HepG2 (cell line): ENCODE measurements at regions not wholly inside any gene's neighbourhood (a gene's known extent, or its start where the extent isn't known, plus 50 kb on each side); places are given as distances from the start of the nearest gene placed in this dataset.

Source experiments
- ATAC-seq: fragments of 200-7000 bp; cut with Tn5 transposase; 3 replicates; pipeline ENCODE4 v1.9.1; 2020; ENCODE audit warnings: mild to moderate bottlenecking, moderate library complexity
- BruUV-seq: library from RNA; stranded (reverse); fragments of 400-500 nt; replicated peaks from 2 replicates; lab custom pipeline; 2021; lab: Mats Ljungman, UMichigan
- CTCF ChIA-PET: fragments of 300-600 bp; formaldehyde crosslinking; extraction: SDS; loops from one replicate; lab custom pipeline; 2021; ENCODE audit warnings: low total read pairs, inconsistent platforms, low intra/inter-chr PET ratio; lab: Yijun Ruan, JAX
- POLR2A ChIA-PET: fragments of 350-600 bp; sonication (Branson Sonifier 250); formaldehyde crosslinking; loops from one replicate; lab custom pipeline; 2020; ENCODE audit warnings: antibody characterized with exemption, inconsistent platforms; lab: Yijun Ruan, JAX
- DNase-seq: peaks from one replicate; pipeline ENCODE4 v3.0.0-alpha.2; 2015; ENCODE audit warnings: low spot score
- FAIRE-seq: peaks from 3 replicates; lab custom pipeline; 2011; peaks lifted over from hg19 to GRCh38; lab: Jason Lieb, UNC
- H2AFZ ChIP-seq: one replicate; pipeline ENCODE4 v1.6.1; 2011; ENCODE audit warnings: low read length, inconsistent platforms
- H3K27ac ChIP-seq: fragments of 300-600 bp; 3 replicates; pipeline ENCODE4 v1.8.0; 2011; ENCODE audit warnings: mixed run types, mild to moderate bottlenecking, mixed read lengths, low read length, inconsistent platforms; ENCODE audit not compliant: insufficient read depth; ENCODE audit errors: extremely low read length
- H3K27me3 ChIP-seq, 2 experiments: fragments of 200-600 bp in 1 of 2; 2 replicates in 1 of 2; 3 replicates in 1 of 2; pipeline versions ENCODE4 v1.6.0 to v1.8.0; 2011; ENCODE audit warnings: low read length in 2 of 2, mild to moderate bottlenecking in 2 of 2, moderate library complexity in 2 of 2, inconsistent platforms in 1 of 2; ENCODE audit not compliant: insufficient read depth in 2 of 2, control insufficient read depth in 1 of 2
- H3K36me3 ChIP-seq, 2 experiments: fragments of 200-600 bp in 1 of 2; replicated peaks in 1 of 2; 2 replicates in 1 of 2; 3 replicates in 1 of 2; pipeline versions ENCODE4 v1.5.1 to v1.8.0; 2011; ENCODE audit warnings: low read length in 2 of 2, inconsistent platforms in 1 of 2; ENCODE audit not compliant: insufficient read depth in 2 of 2, control insufficient read depth in 1 of 2
- H3K4me1 ChIP-seq: 2 replicates; pipeline ENCODE4 v1.5.1; 2012; ENCODE audit warnings: low read length, inconsistent platforms; ENCODE audit not compliant: insufficient read depth
- H3K4me2 ChIP-seq: 2 replicates; pipeline ENCODE4 v1.6.0; 2011; ENCODE audit warnings: low read depth, low read length, inconsistent platforms
- H3K4me3 ChIP-seq, 3 experiments: fragments of 200-600 bp in 1 of 3; sonication (generic), shearing (Covaris generic) in 1 of 3; replicated peaks in 1 of 3; 2 replicates each; pipeline ENCODE4 v1.5.1; 2011 to 2016; ENCODE audit warnings: low read length in 3 of 3, inconsistent platforms in 2 of 3, low read depth in 2 of 3, mild to moderate bottlenecking in 2 of 3, control low read depth in 1 of 3, mixed read lengths in 1 of 3; ENCODE audit not compliant: insufficient read depth in 1 of 3
- H3K79me2 ChIP-seq: one replicate; pipeline ENCODE4 v1.6.1; 2011; ENCODE audit warnings: low read length, inconsistent platforms; ENCODE audit not compliant: insufficient read depth
- H3K9ac ChIP-seq: 2 replicates; pipeline ENCODE4 v1.6.0; 2011; ENCODE audit warnings: mild to moderate bottlenecking, low read depth, low read length, inconsistent platforms; ENCODE audit not compliant: insufficient read depth
- H3K9me3 ChIP-seq: 2 replicates; pipeline ENCODE4 v1.5.1; 2012; ENCODE audit warnings: mild to moderate bottlenecking, low read length
- H4K20me1 ChIP-seq: 2 replicates; pipeline ENCODE4 v1.6.0; 2011; ENCODE audit warnings: inconsistent platforms, mild to moderate bottlenecking, low read length, moderate library complexity; ENCODE audit not compliant: insufficient read depth
- CCAR2 ChIP-seq: fragments of 200-400 bp; formaldehyde crosslinking; optimal IDR thresholded peaks from 2 replicates; pipeline ENCODE3; 2018; ENCODE audit warnings: low read depth, mild to moderate bottlenecking, low read length, moderate library complexity
- MAF1 ChIP-seq: sonication (generic); formaldehyde crosslinking; IDR thresholded peaks from 2 replicates; pipeline ENCODE4 v1.5.0; 2020; ENCODE audit warnings: missing genetic modification reagents, borderline replicate concordance
- MTF1 ChIP-seq: sonication (generic); formaldehyde crosslinking; IDR thresholded peaks from 2 replicates; pipeline ENCODE4 v1.5.0; 2020; ENCODE audit warnings: missing genetic modification reagents
- NR2F1 ChIP-seq, 2 experiments: fragments of 450-650 bp in 1 of 2; formaldehyde crosslinking in 1 of 2; IDR thresholded peaks; 2 replicates each; pipeline versions ENCODE4 v1.5.0 to v1.6.1; 2016 to 2020; ENCODE audit warnings: mild to moderate bottlenecking in 1 of 2, missing compliant biosample characterization in 1 of 2, missing genetic modification reagents in 1 of 2, moderate library complexity in 1 of 2
- SETDB1 ChIP-seq: sonication (generic); formaldehyde crosslinking; IDR thresholded peaks from 2 replicates; pipeline ENCODE4 v1.5.1; 2020; ENCODE audit warnings: missing genetic modification reagents, mild to moderate bottlenecking, borderline replicate concordance
- TCF7 ChIP-seq: sonication (generic); IDR thresholded peaks from 2 replicates; pipeline ENCODE4 v1.6.1; 2016; ENCODE audit warnings: antibody characterized with exemption, low read depth
- TOPORS ChIP-seq: sonication (generic); formaldehyde crosslinking; IDR thresholded peaks from 2 replicates; pipeline ENCODE4 v1.8.0; 2023; ENCODE audit warnings: mild to moderate bottlenecking, missing genetic modification reagents
- TSC22D2 ChIP-seq: sonication (generic); formaldehyde crosslinking; IDR thresholded peaks from 2 replicates; pipeline ENCODE4 v1.5.1; 2020; ENCODE audit warnings: missing genetic modification reagents, mild to moderate bottlenecking, borderline replicate concordance
- ZNF205 ChIP-seq: IDR thresholded peaks from 2 replicates; pipeline ENCODE4 v1.6.1; 2018; ENCODE audit warnings: missing biosample characterization, missing genetic modification reagents
- ZNF24 ChIP-seq: fragments of 450-650 bp; IDR thresholded peaks from 2 replicates; pipeline ENCODE4 v1.6.1; 2017; ENCODE audit warnings: antibody characterized with exemption, mild to moderate bottlenecking
- ZNF274 ChIP-seq: sonication (generic); formaldehyde crosslinking; IDR thresholded peaks from 2 replicates; pipeline ENCODE4 v1.5.1; 2020; ENCODE audit warnings: mild to moderate bottlenecking, missing genetic modification reagents
- ZNF598 ChIP-seq: sonication (generic); formaldehyde crosslinking; IDR thresholded peaks from 2 replicates; pipeline ENCODE4 v1.5.1; 2020; ENCODE audit warnings: mild to moderate bottlenecking, missing genetic modification reagents, borderline replicate concordance
- ZNF670 ChIP-seq: sonication (generic); formaldehyde crosslinking; IDR thresholded peaks from 2 replicates; pipeline ENCODE4 v1.8.0; 2022; ENCODE audit warnings: mild to moderate bottlenecking, missing genetic modification reagents, borderline replicate concordance
- ZNF749 ChIP-seq: sonication (generic); formaldehyde crosslinking; IDR thresholded peaks from 2 replicates; pipeline ENCODE4 v1.8.0; 2022; ENCODE audit warnings: mild to moderate bottlenecking, missing genetic modification reagents, moderate library complexity, borderline replicate concordance
- ZNF780A ChIP-seq: sonication (generic); formaldehyde crosslinking; IDR thresholded peaks from 2 replicates; pipeline ENCODE4 v1.8.0; 2022; ENCODE audit warnings: mild to moderate bottlenecking, missing genetic modification reagents, moderate library complexity
- WGBS: methylation state at CpG from one replicate; pipeline ENCODE4 v1.1.6; 2017; ENCODE audit warnings: low lambda C conversion rate; 5-methylcytosine and 5-hydroxymethylcytosine counted together
- in situ Hi-C: cut with HindIII; loops from 2 replicates; pipeline ENCODE4 v1.10.0; 2017; ENCODE audit warnings: low pct_unique_long_range_greater_than_20kb; ENCODE audit not compliant: extremely low pct_ligation_motif_present
- intact Hi-C: fragments of 100-400 bp; cut with micrococcal nuclease; formaldehyde crosslinking; loops from one replicate; pipeline ENCODE4 v1.10.0; 2022; ENCODE audit not compliant: unreplicated experiment
- TF ChIP-seq, protein P1 (sequence below): IDR thresholded peaks from 2 replicates; pipeline ENCODE4 v1.6.1; 2016; ENCODE audit warnings: control low read depth
- TF ChIP-seq, protein P2 (sequence below): IDR thresholded peaks from 2 replicates; pipeline ENCODE4 v1.6.1; 2016; ENCODE audit warnings: missing biosample characterization, missing genetic modification reagents, low read depth
- TF ChIP-seq, protein P3 (sequence below): conservative IDR thresholded peaks from 2 replicates; pipeline ENCODE4 v1.6.1; 2018; ENCODE audit warnings: missing genetic modification reagents
- TF ChIP-seq, protein P4 (sequence below): IDR thresholded peaks from 2 replicates; pipeline ENCODE4 v1.6.1; 2016; ENCODE audit warnings: missing compliant biosample characterization, missing genetic modification reagents, borderline replicate concordance
- TF ChIP-seq, protein P5 (sequence below): sonication (generic); formaldehyde crosslinking; IDR thresholded peaks from 2 replicates; pipeline ENCODE4 v1.4.0; 2020; ENCODE audit warnings: mild to moderate bottlenecking, missing genetic modification reagents

DNA sequence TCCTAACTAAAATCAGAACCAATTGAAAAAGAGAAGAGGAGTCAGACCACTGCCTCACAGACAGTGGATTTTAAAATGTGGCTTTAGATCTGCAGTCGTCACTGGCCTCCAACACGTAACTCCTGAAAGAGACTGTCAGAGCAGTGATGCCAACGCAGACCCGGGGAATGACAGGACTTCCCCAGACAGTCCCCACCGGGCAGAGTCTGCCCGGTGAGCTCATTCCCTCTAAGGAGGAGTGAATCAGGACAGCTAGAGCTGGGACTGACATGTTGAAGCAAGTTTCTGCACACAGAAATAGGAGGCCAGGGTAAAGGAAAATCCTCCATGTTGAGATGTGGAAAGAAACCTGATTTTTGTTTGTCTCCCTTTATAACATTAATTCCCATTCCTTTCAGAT is 105.0 kb downstream of the TES start (continued):
- no peak for TF ChIP-seq NR2F1 (CRISPR knock-in tag; IDR thresholded peaks at IDR 0.05)
- no peak for TF ChIP-seq TSC22D2
- TF ChIP-seq ZNF749 (CRISPR knock-in tag): no peak
- no peak for TF ChIP-seq MTF1 (CRISPR knock-in tag)
- TF ChIP-seq, protein P1, sequence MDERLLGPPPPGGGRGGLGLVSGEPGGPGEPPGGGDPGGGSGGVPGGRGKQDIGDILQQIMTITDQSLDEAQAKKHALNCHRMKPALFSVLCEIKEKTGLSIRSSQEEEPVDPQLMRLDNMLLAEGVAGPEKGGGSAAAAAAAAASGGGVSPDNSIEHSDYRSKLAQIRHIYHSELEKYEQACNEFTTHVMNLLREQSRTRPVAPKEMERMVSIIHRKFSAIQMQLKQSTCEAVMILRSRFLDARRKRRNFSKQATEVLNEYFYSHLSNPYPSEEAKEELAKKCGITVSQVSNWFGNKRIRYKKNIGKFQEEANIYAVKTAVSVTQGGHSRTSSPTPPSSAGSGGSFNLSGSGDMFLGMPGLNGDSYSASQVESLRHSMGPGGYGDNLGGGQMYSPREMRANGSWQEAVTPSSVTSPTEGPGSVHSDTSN (CRISPR knock-in tag): no peak
- no peak for TF ChIP-seq CCAR2
- TF ChIP-seq ZNF24: no peak
- no peak for TF ChIP-seq TOPORS (CRISPR knock-in tag)
- TF ChIP-seq, protein P2, sequence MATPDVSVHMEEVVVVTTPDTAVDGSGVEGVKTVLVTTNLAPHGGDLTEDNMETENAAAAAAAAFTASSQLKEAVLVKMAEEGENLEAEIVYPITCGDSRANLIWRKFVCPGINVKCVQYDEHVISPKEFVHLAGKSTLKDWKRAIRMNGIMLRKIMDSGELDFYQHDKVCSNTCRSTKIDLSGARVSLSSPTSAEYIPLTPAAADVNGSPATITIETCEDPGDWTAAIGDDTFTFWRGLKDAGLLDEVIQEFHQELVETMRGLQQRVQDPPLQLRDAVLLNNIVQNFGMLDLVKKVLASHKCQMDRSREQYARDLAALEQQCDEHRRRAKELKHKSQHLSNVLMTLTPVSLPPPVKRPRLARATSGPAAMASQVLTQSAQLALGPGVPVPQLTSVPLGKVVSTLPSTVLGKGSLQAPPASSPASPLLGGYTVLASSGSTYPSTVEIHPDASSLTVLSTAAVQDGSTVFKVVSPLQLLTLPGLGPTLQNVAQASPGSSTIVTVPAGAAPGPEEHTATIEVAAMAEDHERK (CRISPR knock-in tag): no peak

DNA sequence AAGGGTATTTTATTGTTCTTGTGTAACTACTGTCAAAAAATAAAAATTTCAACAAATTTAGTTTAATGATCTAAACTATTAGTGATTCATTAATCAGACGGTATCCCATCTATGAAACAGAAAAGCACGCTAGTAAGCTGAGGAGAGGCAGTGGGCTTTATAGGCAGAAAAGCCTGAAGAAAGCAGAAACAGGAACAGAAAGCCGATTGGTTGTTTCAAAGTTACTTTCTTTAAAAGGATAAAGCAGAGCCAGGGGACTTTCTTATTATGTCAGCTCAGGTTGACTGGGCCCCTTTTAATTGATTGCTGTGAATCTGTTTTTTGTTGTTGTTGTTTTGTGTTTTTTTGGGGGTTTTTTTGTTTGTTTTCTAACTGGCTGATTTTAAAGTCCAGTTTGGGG is 105.5 kb downstream of the TES start:
- Histone ChIP-seq H2AFZ (no peak overlapping the region), H3K4me3 (no peak overlapping the region), H3K4me2 (no peak overlapping the region), H3K9ac (no peak overlapping the region), H3K79me2 (no peaks in the 10 kb centered on the region), H3K9me3 (no peaks in the 10 kb centered on the region), H3K36me3 (no peaks in the 10 kb centered on the region), H3K4me1 (no peaks in the 10 kb centered on the region), H3K27ac (no peak overlapping the region), H4K20me1 (no peaks in the 10 kb centered on the region), H3K27me3 (peaks cover 0 to 3% of the 10 kb centered on the region in 2 experiments; a peak in 1 of 5 replicates)
- in situ Hi-C loops (no loop called here), intact Hi-C loops (no loop called here)
- WGBS: 13% methylated on average over 3 of the region's 3 CpGs
- ATAC-seq (no peak), DNase-seq (no peak), FAIRE-seq (no peak)
- ChIA-PET POLR2A (no interaction called here), CTCF (no interaction called here)
- BruUV-seq: no TSS peak
- TF ChIP-seq TCF7 (no peak), MAF1 (CRISPR knock-in tag) (no peak), ZNF598 (CRISPR knock-in tag) (no peak), ZNF274 (no peak), ZNF780A (CRISPR knock-in tag) (no peak), SETDB1 (CRISPR knock-in tag) (no peak), ZNF670 (CRISPR knock-in tag) (no peak), ZNF205 (CRISPR knock-in tag) (no peak)
- TF ChIP-seq, protein P3, sequence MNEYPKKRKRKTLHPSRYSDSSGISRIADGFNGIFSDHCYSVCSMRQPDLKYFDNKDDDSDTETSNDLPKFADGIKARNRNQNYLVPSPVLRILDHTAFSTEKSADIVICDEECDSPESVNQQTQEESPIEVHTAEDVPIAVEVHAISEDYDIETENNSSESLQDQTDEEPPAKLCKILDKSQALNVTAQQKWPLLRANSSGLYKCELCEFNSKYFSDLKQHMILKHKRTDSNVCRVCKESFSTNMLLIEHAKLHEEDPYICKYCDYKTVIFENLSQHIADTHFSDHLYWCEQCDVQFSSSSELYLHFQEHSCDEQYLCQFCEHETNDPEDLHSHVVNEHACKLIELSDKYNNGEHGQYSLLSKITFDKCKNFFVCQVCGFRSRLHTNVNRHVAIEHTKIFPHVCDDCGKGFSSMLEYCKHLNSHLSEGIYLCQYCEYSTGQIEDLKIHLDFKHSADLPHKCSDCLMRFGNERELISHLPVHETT (CRISPR knock-in tag): no peak
- TF ChIP-seq, protein P4, sequence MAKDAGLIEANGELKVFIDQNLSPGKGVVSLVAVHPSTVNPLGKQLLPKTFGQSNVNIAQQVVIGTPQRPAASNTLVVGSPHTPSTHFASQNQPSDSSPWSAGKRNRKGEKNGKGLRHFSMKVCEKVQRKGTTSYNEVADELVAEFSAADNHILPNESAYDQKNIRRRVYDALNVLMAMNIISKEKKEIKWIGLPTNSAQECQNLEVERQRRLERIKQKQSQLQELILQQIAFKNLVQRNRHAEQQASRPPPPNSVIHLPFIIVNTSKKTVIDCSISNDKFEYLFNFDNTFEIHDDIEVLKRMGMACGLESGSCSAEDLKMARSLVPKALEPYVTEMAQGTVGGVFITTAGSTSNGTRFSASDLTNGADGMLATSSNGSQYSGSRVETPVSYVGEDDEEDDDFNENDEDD: no peak
- TF ChIP-seq, protein P5, sequence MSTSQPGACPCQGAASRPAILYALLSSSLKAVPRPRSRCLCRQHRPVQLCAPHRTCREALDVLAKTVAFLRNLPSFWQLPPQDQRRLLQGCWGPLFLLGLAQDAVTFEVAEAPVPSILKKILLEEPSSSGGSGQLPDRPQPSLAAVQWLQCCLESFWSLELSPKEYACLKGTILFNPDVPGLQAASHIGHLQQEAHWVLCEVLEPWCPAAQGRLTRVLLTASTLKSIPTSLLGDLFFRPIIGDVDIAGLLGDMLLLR (CRISPR knock-in tag): no peak
